Epithelial cell of prostate (primary cell): ENCODE measurements at regions not wholly inside any gene's neighbourhood (a gene's known extent, or its start where the extent isn't known, plus 50 kb on each side); places are given as distances from the start of the nearest gene placed in this dataset.
"Not testable (repeated sequence)": the region's sequence is repeated elsewhere in the genome, so short reads cannot be mapped to it uniquely, and the experiment has no call there.

ENCODE experiments used
- DNase-seq: peaks from one replicate; pipeline ENCODE4 v3.0.0-alpha.2; 2011; ENCODE audit warnings: low read depth, low spot score
- H3K27ac ChIP-seq: fragments of 450-650 bp; 2 replicates; pipeline ENCODE4 v1.5.1; 2017; ENCODE audit warnings: mild to moderate bottlenecking

DNA sequence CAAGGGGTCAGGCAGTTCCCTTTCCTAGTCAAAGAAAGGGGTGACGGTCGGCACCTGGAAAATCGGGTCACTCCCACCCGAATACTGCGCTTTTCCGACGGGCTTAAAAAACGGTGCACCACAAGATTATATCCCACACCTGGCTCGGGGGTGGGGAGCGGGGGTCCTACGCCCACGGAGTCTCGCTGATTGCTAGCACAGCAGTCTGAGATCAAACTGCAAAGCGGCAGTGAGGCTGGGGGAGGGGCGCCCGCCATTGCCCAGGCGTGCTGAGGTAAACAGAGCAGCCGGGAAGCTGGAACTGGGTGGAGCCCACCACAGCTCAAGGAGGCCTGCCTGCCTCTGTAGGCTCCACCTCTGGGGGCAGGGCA, 1890.5 kb upstream of the FLRT2 start:
- not testable (repeated sequence) for H3K27ac ChIP-seq, DNase-seq

DNA sequence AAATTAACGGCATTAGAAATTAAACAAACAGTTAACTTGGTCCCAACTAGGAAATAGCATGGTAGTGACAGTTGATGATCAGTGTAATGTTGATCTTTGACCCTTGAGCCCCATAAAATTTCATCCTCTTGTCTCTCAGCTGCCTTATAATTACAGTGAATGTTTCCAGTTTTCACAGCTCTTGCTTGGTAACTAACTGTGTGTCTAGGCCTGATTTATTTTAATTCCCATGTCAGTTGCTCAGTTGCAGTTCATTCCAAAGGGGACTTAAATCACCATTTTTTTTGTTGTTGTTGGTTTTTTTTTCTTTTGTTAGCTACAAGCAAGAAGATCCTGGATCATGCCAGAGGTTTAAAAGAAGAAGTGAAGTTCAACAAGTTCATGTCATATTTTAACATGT, 1883.7 kb upstream of the FLRT2 start:
- no peak for DNase-seq
- no peak overlapping the region for H3K27ac ChIP-seq

DNA sequence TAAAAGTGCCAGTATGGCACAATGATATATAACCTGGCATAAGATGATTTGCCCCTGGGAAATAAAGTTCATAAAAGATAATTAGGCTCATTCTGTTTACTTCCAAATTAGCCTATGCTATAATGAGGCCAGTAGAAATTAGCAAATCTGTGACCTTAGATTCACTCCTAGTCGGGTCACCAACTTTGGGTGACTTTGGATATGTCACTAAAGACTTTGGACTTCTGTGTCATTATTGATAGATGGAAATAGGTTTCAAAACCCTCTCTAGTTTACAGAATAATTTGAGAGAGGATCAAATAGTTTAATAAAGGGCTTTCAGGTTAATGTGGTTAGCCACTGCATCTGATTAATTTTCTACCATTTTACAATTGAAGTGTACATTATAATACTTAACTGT, 1869.3 kb upstream of the FLRT2 start:
- H3K27ac ChIP-seq = no peak overlapping the region
- no peak for DNase-seq

DNA sequence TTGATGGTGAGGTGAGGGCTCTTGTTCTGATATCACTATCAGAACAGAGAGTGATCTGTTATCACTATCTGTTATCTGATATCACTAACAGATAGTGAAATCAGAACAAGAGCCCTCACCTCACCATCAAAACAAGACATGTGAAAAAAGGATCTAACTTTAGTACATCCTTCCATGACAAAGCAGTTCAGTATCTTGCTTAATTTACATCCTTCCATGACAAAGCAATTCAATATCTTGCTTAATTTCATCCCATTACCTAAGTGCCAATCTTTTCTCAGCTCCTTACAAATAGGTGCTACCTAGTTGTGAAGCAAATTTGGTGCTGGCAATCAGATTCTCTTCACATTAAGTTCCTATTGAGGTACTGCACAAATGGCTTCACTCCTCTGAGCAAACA, 1865.6 kb upstream of the FLRT2 start:
- DNase-seq = no peak
- no peak overlapping the region for H3K27ac ChIP-seq

DNA sequence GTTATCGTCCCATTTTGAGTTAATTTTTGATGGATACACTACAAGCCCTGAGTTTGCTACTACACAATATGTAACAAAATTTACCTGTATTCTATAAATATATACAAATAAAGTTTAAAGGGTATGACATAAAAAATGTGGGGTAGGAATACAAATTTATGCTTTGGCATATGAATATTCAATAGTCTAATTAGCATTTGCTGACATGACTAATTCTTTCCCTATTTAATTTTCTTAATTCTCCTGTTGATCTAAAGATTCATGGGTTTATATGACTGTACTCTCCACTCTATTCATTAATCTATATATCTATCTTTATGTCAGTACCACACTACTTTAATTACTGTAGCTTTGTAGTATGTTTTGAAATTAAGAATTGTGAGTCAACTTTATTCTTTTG, 1840.7 kb upstream of the FLRT2 start:
- DNase-seq = no peak
- no peak overlapping the region for H3K27ac ChIP-seq

DNA sequence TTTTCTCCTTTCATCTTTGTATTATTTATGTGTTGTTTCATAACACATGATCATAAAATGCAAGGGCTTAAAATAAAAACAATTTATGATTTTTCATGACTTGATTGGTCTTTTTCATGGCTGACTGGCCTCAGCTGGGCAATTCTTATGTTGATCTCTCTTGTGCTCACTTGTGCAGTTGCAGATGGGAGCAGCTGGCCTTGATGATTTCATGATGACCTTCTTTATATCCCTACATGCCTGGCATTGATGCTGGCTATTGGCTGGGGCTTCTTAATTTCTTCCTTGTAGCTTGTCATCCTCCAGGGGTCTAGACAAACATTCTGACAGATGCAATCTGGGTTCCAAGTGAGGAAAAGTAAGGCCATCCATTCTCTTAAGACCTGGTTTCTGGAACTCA, 1832.8 kb upstream of the FLRT2 start:
- no peak overlapping the region for H3K27ac ChIP-seq
- DNase-seq = no peak

DNA sequence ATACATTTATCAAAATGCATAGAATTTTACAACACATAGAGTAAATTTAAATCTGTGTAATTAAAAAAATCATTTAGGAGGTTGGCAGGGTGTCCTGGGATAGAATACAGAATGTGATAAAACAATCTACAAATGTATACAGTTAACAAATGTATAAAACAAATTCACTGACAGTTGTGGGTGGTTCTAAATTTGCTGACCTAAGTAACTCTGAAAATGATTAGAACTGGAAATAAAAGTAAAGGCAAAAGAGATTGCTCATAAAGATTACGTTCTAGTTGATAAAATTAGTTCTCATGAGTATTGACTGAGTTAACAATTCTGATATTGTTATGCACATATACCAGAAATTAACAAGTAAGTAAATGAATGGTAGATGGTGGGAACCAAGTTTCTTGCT, 1827.3 kb upstream of the FLRT2 start:
- no peak overlapping the region for H3K27ac ChIP-seq

DNA sequence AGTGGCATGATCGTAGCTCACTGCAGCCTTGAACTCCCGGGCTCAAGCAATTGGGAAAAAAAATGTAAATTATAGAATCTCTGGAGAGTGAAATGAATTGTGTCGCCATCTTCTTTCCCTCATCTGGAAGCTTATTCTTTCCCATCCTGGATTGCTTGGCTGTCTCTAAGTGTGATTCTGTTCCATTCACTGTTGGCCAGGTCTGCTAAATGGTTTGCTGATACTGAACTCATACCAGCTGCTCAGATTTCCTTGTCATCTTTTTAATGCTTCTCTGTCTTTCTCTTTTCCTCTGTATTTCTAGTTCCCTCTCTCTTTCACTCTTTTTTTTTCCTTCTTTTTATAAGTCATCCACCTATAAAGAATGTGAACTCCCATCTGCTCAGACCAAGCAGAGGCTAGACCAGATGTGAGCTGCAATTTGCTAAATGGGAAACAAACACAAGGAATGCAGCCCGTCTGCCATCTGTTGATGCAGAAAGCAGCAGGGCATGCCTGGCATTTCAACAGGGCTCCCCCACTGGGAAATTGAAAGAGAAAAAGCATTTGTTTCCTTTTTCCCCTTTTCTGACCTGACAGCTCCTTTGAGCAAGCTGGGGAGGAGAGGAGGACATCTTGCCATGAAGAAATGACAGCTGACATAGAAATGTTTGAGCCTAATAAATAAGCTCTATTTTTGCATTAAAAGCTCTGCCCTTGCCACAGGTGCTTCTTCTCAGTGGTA, 1823.6 kb upstream of the FLRT2 start:
- DNase-seq = no peak

More for the DNA sequence above, 1827.3 kb upstream of the FLRT2 start:
- no peak for DNase-seq

DNA sequence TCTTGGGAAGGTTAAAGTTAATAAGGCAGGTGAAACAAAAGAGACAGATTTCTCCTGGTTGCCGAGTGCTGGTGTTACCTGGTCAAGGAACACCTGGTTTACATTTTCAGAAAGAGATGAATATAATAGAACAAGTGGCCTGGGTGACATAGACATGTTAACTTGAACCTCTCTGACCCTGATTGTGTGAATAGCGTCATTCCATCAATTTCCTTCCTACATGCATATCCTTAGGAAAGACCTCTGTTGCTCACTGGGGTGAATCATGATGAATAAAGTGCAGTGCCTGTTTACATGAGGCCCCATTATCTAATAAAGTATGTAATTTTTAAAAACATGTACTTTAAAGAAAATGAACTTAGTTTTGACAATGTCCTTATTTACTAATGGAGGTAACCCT, 1822.9 kb upstream of the FLRT2 start:
- no peak overlapping the region for H3K27ac ChIP-seq
- no peak for DNase-seq

More for the DNA sequence above, 1823.6 kb upstream of the FLRT2 start:
- no peak overlapping the region for H3K27ac ChIP-seq

DNA sequence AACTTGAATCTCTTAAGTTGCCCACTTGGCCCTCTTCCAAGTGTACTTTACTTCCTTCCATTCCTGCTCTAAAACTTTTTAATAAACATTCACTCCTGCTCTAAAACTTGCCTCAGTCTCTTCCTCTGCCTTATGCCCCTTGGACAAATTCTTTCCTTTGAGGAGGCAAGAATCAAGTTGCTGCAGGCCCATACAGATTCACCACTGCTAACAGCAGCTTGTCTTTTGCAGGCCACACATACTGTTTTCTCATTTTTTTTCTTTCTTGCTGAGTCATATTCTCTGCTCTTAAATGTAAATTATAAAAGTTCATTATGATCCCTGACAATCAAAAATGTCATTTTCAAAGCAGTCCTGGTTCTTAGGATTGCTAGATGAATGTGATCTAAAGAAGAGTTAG, 1820.8 kb upstream of the FLRT2 start:
- peak overlapping the region; percentile 12 for H3K27ac ChIP-seq
- peak; percentile 22 for DNase-seq

DNA sequence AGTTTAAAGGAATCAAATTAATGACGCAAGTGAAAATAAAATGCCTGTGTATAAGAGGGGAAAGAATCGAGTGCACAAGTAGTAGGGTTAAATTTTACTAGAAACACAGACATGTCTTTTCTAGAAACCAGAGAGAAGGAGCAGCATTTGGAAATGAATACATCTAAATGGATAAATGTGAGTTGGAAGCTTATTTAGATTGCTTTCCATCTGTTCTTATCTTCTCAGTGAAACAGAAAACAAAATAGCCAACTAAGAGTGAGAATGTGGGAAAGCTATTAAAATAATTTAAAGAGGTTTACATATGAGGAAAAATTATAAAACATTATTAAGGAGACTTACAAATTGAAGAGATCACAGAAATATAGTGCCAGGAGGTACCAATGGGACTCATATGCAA, 1818.9 kb upstream of the FLRT2 start:
- no peak overlapping the region for H3K27ac ChIP-seq

DNA sequence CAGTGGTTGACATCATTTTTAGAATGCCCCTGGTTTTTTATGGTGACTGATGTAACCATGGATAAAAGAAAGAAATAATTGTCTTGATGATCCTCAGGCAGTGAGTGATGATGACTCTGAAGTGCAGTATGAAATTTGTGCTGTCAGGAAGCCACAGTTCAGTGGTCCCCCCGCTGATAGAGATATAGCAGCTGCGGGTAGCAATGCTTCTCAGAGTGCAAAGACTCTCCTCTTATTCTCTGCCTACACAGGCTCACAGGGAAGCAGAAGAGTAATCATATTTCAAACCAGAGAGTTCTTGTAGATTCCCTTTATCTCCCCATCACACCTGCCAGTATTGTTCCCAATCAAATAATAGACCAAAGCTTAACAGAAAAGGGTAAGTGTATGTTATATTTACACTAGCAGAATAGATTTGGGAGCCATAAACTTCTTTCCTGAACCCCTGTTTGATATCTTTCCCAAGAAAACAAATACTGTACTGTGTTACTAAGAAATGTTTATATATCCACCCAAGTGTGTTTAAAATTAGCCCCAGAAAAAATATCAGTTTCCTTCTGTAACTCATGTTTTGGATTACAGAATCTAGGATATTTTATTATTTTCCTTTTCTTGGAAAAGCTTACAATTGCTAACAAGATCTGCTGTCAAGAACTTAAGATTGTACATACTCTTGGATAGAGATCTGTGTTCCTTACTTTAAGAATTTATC, 1817.4 kb upstream of the FLRT2 start:
- no peak overlapping the region for H3K27ac ChIP-seq
- DNase-seq = no peak

More for the DNA sequence above, 1818.9 kb upstream of the FLRT2 start:
- DNase-seq = no peak

DNA sequence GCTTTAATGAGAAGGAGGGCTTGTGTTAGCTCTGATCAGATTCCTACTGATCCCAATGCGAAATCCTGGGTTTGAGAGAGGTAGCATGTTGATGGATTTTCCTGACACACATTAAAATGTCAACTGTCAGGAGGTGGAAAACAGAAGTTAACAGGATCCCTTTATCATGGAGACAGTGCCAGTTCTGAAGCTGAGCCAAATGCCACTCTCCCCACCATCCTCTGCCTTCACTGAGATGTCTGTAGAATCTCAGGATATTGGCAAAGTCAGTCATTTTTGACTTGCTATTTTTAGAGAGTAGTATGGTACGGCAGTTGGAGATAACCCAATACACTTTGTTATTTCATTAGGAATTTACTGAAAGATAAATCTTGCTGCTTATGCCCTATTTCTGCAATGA, 1816.2 kb upstream of the FLRT2 start:
- H3K27ac ChIP-seq = no peak overlapping the region
- DNase-seq = no peak

DNA sequence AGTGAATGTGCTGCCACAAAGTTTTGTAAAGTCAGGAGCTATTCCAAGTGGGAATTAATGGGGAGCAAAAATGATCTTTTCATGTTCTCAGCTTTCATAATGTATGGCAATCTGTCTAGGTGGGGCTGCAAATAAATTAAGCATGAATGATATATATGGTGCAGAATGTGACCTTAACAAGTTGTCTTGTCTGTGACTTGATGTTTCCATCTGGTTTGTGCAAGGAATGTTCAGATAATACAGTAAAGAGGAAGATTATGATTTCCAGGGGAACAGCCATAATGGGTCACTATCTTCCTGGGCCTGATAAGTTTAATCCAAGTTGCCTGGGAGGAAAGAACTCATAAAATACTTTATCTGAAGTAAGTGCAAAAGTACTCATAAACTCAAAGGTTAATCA, 1815.8 kb upstream of the FLRT2 start:
- no peak overlapping the region for H3K27ac ChIP-seq
- no peak for DNase-seq

DNA sequence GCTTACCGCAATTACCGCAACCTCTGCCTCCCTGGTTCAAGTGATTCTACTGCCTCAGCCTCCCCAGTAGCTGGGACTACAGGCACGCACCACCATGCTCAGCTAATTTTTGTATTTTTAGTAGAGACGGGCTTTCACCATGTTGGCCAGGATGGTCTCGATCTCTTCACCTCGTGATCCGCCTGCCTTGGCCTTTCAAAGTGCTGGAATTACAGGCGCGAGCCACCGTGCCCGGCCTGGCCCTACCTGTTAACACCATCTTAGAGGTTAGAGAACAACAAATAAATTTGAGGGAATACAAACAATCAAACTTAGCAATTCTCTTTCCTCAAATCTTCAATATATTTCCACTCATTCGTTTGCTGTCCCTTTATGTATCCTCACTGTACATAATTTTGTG, 1810.5 kb upstream of the FLRT2 start:
- not testable (repeated sequence) for DNase-seq, H3K27ac ChIP-seq

DNA sequence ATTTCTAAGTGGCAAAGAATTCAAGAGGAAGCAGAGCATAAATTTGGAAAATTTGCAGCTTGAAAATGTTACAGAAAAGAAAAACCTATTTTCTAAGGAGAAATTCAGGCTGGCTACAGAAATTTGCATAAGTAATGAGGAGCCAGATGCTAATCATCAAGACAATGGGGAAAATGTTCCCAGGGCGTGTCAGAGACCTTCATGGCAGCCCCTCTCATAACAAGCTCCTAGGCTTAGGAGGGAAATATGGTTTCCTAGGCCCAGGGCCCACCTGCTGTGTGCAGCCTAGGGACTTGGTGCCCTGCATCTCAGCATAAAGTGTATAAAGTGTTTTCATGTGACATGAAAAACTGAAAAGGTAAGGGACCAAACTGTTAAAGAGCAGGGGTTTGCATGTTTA, 1796.3 kb upstream of the FLRT2 start:
- no peak for DNase-seq
- no peak overlapping the region for H3K27ac ChIP-seq

DNA sequence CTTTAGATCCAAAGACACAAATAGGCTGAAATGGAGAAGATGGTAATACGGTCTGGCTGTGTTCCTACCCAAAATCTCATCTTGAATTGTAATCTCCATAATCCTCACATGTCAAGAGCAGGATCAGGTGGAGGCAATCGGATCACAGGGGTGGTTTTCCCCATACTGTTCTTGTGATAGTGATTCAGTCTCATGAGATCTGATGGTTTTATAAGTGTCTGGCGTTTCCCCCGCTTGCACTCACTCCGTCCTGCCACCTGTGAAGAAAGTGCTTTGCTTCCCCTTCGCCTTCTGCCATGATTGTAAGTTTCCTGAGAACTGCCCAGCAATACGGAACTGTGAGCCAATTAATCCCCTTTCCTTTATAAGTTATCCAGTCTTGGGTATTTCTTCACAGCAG, 1795.5 kb upstream of the FLRT2 start:
- no peak overlapping the region for H3K27ac ChIP-seq
- DNase-seq = no peak

DNA sequence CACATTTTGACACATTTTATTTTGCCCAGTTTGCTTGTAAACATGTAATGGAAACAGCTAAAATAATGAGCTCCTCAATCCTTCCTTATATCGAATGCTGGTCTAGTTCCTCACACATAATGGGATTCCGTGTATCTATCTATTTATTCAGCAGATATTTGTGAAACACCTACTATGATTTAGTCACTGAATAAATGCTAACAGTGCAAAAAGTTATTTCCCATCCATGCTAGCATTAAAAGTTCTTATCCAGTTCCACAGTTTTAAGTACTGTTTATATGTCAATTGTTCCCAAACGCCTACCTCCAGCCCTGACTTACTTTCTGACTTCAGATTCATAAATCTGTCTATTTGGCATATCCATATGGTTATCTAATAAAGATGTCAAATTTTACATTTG, 1788.7 kb upstream of the FLRT2 start:
- no peak overlapping the region for H3K27ac ChIP-seq
- no peak for DNase-seq

DNA sequence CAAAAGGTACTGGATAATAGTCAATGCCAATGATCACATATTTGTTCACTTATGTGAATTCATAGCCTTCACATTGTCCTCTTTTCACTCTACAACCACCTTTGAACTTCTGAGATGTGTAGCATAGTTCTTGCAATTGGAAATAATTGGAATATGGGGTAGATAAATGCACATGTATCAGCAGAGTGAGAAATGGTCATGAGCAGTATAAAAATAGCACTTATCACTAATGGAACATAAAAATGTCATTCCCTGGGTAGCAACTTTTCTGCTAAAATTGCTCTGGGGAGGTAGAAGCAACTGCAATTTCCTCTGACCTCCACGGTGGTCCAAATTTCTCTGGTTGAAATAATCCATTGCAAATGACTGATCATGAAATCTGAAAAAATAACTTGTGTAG, 1785.7 kb upstream of the FLRT2 start:
- no peak for DNase-seq
- H3K27ac ChIP-seq = no peak overlapping the region

DNA sequence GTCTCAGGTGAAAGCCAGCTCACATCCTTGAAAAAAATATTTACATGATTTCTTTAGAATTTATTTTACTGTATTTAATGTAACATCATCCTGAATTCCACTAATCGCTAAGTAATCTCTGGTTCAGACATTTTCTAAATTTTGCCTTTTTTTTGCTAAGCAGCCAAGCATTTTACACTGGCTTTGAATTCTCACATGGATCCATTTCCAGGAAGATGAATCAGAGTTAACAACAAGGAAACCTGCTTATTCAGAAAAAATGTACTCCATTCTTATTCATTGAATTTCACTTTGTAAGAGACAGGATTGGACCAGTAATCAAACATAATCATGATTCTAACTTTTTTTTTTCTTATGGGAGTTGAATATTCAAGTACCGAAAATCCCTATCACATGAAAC, 1785.1 kb upstream of the FLRT2 start:
- no peak for DNase-seq
- H3K27ac ChIP-seq = no peak overlapping the region

DNA sequence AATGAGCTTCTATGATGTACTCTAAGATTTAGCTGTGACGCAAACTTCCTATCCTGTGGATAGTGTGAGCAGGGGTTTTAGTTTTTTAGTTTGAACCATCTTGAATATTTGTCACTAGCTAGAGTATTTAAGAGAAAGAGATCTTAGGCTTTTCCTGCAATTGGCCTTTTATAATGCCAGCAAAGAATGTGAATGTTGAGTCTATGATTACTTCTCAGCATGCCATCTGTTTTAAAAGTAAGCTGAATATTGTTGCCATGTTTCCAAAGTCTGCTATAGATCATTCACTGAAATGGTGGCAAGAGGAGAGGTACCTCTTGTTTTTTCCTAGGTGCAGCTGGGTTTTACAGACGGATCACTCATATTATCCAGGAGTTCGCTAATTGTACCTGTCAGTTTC, 1783.6 kb upstream of the FLRT2 start:
- DNase-seq = no peak
- no peak overlapping the region for H3K27ac ChIP-seq

DNA sequence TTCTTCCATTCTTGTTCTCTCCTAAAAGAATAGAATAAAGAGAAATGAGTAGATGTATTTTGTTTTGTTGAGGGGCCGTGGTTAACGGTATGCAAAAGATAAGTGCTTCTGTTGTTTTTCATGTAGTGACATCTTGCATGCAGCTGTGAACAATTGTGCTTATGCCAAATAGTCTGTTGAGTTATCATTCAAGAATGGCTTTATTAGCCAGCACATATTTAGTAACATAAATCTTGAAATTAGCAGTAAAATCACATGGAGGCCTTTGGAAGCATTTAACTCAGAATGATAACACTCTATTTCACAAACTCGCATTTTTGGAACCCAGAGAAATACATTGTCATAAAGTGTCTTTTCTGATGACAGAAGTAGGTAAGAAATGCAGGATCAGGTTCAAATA, 1772.0 kb upstream of the FLRT2 start:
- no peak for DNase-seq
- H3K27ac ChIP-seq = no peak overlapping the region
